HG03280 (cell line): ENCODE measurements at regions not wholly inside any gene's neighbourhood (a gene's known extent, or its start where the extent isn't known, plus 50 kb on each side); places are given as distances from the start of the nearest gene placed in this dataset.

Source experiments
- ATAC-seq: cut with Tn5 transposase; IDR thresholded peaks from one replicate; pipeline ENCODE4 v1.9.1; 2021; ENCODE audit warnings: mild to moderate bottlenecking, moderate library complexity; ENCODE audit not compliant: unreplicated experiment

DNA sequence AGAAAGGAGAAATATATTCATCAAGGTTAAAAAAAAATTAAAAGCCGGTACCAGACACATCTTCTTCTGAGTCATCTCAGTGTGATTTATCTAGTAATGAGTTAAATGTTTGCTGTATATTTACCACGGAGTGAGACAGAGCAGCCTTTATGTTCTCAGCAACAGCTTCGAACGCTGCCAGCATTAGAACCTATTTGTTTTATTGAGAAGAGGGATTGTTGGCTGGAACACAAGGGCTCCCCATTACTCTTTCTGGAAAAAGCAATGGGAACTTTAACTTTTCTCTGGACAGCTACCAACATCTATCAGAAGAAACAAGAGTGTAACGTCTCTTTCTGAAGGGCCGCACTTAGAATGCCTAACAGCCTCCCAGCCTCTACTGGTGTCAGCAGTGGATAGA is 105.3 kb upstream of the TAB2 start:
- ATAC-seq: no peak

GRCh38 chr6:149212892-149213801 is 104.4 kb upstream of the TAB2 start:
- ATAC-seq: peak; percentile 29

DNA sequence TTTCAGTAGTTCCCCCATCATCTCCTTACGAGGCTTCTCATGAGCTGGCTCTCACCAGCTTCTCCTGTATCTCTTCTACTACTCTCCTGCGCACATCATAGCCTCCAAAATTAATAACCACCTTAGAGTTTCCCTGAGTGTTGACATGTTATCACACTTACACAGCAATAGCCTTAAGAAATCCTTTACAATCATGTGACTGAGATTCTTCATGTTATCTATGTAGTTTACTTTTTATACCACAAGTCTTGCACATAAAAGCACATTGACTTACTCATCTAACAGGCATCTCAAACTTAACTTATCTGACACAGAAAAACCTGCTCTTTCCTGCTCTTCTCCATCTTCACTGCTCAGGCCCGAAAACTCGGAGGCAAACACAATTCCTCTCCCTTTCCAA is 103.7 kb upstream of the TAB2 start:
- ATAC-seq: no peak

GRCh38 chr6:149216459-149216858 is 101.1 kb upstream of the TAB2 start:
- no peak for ATAC-seq

- peak; percentile 55 for ATAC-seq
These were observed 100.0 kb upstream of the TAB2 start for GRCh38 chr6:149217466-149217888.

DNA sequence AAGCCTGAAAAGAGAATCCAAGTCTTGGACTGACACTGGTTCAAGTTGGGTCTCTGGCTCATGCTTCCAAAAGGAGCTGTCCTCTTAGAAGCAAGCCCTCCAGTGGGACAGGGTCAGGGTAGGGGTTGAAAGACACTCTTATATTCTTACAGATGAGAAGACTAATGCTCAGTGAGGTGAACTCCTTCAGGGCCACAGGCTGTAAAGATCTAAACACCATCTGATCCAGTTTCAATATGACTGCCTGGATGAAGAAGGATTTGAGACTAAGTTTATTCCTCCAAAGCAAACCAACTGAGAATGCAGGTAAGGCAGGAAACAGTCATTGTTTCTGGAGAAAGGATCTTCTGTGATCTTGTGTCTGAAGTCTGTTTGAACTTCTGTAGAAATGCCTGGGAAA is 99.0 kb upstream of the TAB2 start:
- no peak for ATAC-seq

- ATAC-seq: no peak
These were observed 98.6 kb upstream of the TAB2 start for GRCh38 chr6:149218915-149219314.

DNA sequence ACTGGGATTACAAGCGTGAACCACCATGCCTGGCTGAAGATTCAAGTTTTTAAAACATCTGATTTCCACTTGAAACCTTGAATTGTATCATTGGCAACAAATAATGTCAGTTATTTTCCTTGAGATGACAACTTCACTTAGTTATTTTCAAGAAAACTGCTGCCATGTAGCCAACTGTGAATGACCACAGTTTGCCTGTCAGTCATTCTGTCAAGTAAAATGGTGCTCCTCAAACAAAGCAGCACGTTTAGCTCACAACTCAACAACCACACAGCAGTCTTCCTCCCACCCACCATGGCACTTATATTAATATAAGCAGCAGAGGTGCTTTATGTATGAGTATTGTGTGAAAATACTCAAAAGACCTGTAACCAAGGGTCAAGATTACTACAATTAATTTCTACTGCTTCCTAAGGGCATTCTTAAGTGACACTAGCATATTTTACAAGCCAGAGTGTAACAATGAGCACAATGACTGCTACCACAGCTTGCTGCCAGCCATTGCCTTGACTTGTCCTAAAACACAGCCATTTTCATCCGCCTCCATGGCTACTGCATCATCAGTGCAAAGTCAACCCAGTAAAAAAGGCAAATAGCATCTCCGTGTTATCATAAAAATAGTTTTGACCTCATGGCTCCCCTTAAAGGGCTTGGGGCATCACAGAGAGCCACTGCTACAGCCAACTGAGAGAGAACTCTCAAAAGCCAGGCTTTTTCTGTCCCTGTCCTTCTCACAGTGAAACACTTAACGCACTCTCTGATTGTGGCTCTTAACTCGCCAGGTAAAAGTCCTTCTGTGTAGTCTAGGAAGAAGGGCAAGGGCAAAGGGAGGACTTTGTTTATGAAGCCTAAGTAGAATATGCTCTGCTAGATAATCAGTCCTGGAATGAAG is 96.4 kb upstream of the TAB2 start:
- ATAC-seq: no peak

DNA sequence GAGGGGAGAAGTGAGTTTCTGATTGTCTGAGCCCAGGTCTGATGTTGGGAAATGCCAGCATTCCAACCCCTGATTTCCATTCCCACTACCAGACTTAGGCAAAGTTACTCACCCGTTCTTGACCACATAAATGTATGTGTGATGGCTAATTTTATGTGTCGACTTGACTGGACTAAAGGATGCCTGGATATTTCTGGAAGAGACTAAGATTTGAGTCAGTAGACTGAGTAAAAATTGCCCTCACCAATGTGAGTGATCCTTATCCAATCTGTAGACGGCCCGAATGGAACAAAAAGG is 95.8 kb upstream of the TAB2 start:
- ATAC-seq: no peak

DNA sequence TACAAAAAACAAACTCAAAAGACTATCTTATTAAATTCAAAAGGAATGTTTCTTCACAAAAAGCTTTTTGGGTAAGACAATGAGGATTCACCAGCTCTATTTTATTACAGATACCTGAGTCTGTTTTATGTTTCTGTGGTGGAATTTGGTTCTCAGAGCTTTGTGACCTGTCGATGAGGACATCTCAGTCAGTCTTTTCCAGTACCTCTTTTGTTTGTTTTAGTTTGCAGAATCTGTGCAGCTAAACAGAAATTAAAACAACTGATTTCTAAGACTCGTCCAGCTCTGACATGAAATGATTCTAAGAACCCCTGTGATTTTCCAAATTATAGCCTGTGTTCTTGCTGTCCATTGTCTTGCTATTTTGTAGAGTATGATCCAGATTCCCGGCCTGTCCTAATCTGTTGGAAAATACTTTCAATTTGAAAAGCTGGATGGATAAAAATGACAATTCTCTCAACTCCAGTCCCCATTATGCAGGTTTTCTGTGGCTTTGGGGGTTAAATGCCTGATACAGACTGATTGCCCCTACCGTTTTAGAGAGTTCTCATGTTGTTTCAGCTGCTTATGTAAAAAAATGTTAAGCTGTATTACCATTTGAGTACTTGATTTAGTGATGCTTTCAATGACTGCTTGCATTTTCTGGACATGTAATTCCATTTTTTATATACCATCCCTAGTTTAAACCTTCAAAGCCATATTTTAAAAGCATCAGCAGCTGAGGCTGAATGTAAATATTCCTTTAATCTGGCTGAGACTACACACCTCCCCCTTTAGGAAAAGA is 94.2 kb upstream of the TAB2 start:
- no peak for ATAC-seq

DNA sequence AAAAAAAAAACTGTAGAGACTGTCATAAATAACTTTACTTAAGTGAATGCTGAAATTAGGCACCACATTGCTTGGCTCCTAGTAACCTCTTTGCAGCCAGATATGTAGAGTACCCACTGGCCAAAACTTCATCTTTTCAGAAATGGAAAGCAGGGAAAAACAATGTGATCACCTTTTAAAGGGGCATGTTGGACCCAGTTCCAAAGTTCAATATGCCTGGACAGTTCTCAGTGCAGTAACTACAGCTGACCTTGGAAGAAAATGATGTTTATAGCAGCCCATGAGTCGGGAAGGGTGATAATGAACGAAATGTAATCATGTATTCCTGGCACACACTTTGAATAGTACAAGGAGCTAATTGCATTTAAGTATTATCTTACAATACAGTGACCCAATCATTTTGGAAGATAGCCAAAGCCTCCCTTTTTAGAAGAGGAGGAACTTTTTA is 93.6 kb upstream of the TAB2 start:
- ATAC-seq: no peak

DNA sequence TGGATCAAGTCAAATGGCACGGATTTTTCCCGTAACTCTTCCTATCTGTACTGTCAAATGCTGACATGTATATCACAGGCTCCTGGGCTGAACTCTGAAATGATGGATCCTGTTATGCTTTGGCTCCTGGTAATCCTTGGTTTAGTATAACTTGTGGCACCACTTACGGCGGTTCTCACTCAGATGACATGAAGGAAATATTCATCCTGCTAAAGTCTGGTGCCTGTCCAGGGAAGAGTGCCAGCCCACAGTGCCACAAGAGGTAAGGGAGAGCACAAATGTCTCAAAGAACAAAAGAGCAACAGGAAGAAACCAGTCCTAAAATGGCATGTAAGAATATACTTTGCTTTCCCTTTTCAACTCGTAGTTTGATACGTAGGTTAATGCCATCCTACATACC is 93.1 kb upstream of the TAB2 start:
- ATAC-seq: no peak

- no peak for ATAC-seq
These were observed 92.1 kb upstream of the TAB2 start for GRCh38 chr6:149225370-149225769.

GRCh38 chr6:149225946-149226345 is 91.6 kb upstream of the TAB2 start:
- no peak for ATAC-seq

GRCh38 chr6:149227796-149228195 is 89.7 kb upstream of the TAB2 start:
- ATAC-seq: no peak

GRCh38 chr6:149228311-149228955 is 89.1 kb upstream of the TAB2 start:
- no peak for ATAC-seq

GRCh38 chr6:149229096-149229495 is 88.4 kb upstream of the TAB2 start:
- no peak for ATAC-seq

- no peak for ATAC-seq
These were observed 86.6 kb upstream of the TAB2 start for GRCh38 chr6:149230712-149231460.

GRCh38 chr6:149231778-149232177 is 85.7 kb upstream of the TAB2 start:
- ATAC-seq: no peak
